Head of caudate nucleus (tissue), 42 donors: ENCODE measurements at regions not wholly inside any gene's neighbourhood (a gene's known extent, or its start where the extent isn't known, plus 50 kb on each side); places are given as distances from the start of the nearest gene placed in this dataset.

ENCODE experiments used
- DNase-seq, 42 donors: peaks; one replicate each; pipeline versions ENCODE4 v3.0.0 to v3.0.0-alpha.2; 2020 to 2021; ENCODE audit warnings: mixed read lengths in 7 of 42
- intact Hi-C: fragments of 100-400 bp; cut with DNase I; formaldehyde crosslinking; loops from one replicate; pipeline ENCODE4 v1.15.0; 2022

DNA sequence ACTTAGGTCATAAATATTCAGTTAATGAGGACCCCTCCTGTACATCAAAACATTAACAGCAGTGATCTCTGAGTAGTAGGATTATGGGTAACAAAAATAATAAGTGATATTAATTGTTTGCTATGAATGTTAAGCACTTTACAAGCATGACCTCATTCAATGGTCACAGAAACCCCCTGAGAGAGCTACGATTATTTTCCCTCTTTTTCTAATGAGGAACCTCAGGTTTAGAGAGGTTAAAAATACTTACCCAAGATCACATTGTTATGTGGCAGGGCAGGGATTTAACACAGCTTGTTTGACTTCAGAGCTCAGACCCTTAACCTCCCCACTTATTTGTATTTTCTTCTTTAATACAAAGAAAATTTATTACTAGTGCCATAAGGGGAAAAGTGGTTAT, 228.2 kb downstream of the TBL1XR1 start:
- intact Hi-C loops, result no loop called here
- no peak for DNase-seq

DNA sequence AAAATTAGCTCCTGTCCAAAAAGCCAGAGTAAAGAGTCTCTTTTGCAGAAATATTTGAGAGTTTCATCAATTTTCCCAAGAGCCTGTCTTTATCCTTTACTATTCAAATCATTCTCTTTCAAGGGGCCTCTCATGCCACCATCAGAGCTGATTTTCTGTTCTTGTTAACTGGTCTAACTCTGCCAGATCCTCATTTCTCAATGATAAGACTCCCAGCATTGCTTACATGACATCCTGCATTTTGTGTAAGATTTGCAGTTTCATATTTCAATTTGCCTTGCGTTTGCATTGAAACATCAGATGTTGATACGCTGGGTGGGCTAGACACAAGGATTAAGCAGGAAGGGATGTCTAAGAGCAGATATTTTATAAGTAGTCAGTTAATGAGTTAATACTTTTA, 228.7 kb downstream of the TBL1XR1 start:
- intact Hi-C loops, result no loop called here
- no peak for DNase-seq

GRCh38 chr3:176967522-176967921, 229.8 kb downstream of the TBL1XR1 start:
- no peak for DNase-seq
- intact Hi-C loops, result no loop called here

DNA sequence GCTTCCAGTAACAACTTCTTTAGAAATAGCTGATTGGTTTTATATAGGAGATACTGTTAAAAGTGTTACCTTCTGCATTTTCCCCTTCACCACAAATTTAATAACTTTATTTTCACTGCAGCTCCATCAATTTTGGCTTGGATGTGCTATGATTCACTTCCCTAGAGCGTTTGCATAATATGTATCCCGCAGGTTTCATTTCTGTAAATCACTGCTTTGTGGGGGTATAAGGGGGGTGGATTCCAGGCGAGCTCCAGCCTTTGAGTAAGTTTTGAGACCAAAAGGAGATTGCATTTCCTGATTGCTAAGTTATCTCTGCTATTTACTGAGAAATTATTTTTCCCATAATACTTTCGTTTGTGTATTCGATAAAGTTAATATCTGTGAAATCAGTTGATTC, 232.6 kb downstream of the TBL1XR1 start:
- intact Hi-C loops, result no loop called here
- no peak for DNase-seq

DNA sequence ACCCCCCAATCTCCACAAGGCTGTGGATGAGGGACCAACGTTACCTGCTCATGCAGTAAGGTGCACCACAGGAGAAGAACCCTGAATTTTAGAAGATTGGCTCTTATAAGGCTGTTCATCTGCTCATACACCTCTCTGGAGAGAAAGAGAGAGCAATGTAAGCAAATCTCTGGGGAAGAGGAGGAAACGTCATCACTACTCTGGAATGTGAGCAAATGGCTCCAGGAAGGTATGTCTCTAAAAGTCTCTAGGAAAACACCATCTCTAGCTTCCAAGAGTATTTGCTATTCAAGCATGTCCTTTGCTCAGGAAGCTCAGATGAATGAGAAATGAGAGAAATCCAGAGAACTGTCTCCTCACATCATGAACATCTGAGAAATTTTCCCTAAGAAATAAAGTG, 235.4 kb downstream of the TBL1XR1 start:
- no peak for DNase-seq
- intact Hi-C loops, result no loop called here

DNA sequence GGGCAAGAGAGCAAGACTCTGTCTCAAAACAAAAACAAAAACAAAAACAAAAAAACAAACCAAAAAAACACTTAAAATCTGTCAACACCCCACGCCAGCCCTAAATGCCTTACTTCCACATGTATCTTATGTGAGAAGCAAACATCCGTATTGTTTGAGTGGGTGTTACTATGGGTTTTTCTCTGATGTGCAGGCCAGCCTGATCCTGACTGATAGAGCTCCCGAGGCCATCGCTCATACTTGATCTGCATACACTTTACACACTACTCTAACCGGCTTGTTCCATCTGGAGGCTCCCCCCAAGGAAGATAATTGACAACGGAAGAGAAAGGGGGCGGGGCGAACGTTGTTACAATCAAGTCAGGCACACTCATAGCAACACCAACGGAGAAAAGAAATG, 237.4 kb downstream of the TBL1XR1 start:
- intact Hi-C loops, result no loop called here
- DNase-seq, result no peak

GRCh38 chr3:176958560-176958959, 238.7 kb downstream of the TBL1XR1 start:
- intact Hi-C loops, result no loop called here

GRCh38 chr3:176954517-176954916, 242.8 kb downstream of the TBL1XR1 start:
- DNase-seq, result no peak
- intact Hi-C loops, result no loop called here

More at GRCh38 chr3:176958560-176958959, 238.7 kb downstream of the TBL1XR1 start:
- no peak for DNase-seq

GRCh38 chr3:176953106-176954060, 243.9 kb downstream of the TBL1XR1 start:
- no peak for DNase-seq
- intact Hi-C loops, result no loop called here

GRCh38 chr3:176951586-176952292, 245.5 kb downstream of the TBL1XR1 start:
- DNase-seq, result no peak
- intact Hi-C loops, result no loop called here

DNA sequence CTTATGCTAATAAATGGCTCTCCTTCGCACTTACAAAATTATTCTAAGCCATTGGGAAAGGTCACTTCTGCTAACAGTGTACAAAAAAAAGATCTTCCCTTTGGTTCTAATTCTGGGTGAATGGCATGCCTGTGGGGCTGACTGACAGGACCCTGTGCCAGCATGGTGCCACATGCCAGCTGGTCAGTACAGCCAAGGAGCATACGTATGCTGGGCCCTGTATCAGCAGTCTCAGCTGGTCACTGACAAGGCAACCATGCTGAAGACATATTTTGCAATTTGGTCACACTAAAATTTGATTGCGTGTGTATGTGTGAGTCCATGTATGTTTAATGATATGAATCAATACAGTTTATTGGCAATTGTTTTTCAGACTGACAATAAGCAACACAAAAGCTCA, 246.1 kb downstream of the TBL1XR1 start:
- DNase-seq, result no peak
- intact Hi-C loops, result no loop called here

DNA sequence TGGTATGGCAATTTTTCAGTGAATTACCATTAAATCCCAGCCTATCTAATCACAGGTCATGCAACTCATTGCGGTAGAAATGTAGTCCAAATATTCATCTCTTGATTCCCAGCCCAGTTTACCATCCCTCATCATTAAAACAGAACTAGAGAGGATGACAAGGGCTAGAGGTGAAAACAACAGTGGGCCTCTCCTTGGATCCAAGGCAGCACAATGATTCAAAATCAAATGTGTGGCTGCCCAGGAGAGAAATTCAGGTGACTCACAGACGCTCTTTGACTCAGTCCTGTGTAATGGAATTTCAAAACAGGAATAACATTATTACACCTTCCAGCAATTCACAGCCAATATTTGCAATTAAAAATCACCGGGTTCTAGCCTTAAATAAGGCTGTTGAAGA, 246.5 kb downstream of the TBL1XR1 start:
- no peak for DNase-seq
- intact Hi-C loops, result no loop called here

DNA sequence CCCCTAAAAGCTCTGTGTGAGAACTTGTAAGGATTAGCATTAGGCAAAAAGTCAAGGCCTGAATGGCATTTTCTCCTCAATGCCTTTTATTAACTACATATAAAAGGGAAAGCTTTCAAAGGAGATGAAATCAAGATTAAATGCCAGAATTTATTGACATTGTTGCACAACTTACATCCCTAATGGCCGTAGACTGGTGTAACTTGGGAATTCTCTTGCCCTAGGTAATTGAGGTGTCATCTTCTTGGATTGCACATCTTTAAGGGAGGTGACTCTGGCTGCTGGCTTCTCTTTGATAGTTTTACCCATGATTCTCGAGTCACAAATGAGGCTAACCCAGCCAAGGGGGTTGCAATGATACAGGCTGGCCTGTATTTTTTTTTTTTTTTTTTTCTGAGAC, 249.1 kb downstream of the TBL1XR1 start:
- intact Hi-C loops, result no loop called here

DNA sequence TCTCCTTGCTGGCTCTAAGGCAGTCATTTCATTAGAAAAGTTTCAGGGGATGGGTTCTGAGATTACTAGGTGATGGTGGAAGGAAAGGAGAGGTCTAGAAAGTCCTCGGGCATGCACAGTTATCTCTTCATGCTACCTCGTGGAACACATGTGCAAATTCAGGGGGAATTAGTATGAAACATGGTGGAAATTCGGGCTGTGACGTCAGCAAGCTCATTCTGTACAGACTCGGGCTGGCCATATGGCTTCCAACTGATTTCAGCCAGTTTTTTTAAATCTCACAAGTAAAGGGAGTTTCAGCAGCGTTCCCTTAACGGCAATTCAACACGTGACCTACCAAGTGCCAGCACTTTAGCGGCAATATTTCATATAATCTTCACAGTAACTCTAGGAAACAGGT, 251.1 kb downstream of the TBL1XR1 start:
- no peak for DNase-seq
- intact Hi-C loops, result no loop called here

More for the DNA sequence above, 249.1 kb downstream of the TBL1XR1 start:
- DNase-seq, result no peak

- intact Hi-C loops, result no loop called here
Measured at GRCh38 chr3:176942305-176942704, 255.0 kb downstream of the TBL1XR1 start.

DNA sequence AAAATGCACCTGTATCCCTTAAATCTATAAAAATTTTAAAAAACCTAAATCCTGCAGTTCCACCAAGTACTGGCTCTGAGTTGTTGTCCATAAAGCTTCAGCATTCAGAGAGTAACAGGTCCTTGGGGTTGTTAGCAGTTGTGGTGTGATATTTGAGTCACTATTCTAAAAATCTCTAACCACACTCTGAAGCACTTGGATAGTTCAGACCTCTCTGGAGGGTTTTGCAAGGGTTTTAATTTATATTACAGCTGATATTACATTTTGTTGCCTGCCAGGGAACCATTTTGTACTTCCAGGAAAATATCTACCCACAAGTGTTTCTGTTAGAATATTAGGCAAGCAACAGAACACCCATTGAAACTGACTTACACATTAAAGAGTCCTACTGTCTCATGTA, 255.6 kb downstream of the TBL1XR1 start:
- DNase-seq, result no peak

More at GRCh38 chr3:176942305-176942704, 255.0 kb downstream of the TBL1XR1 start:
- DNase-seq, result no peak

DNA sequence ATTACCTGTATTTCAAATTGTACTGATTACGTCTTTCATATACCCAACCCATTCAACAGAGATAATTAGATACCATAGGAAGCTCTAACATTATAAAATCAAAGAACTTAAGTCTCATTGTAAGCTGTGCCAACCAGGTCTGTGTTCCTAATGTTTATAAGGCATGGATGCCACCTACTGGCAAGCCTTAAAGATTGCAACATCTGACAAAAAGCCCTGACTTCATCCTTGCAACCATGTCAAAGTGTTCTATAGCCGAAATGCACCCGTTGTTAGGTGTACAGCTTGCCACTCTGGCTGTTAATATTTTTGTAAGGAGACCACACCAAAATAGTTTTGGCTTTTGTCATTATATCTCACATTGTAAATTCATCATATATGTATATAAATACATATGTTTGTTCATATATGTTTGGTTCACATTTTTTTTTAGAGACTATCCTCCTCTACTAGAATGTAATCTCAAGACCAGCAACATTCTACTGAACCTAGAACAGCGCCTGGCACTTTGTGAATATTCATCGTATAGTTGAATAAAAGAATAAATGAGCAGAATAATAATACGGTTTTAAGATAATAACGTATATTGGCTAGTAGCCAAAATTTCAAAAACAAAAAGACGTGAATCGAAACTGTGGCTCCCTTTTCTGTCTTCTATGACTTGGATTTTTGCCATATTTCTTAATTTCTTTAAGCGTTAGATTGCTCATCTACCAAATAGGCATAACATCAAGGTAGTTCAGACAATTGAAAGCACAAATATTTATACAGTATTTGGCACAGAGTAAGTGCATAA, 258.1 kb downstream of the TBL1XR1 start:
- intact Hi-C loops, result loop anchor here (10.0 kb wide), 1 partner anchor 64 kb away; no protein-coding TSS in a partner anchor
- DNase-seq, result peak in 26 of 42 donors; percentile 10 to 76 (median 40)

More for the DNA sequence above, 255.6 kb downstream of the TBL1XR1 start:
- intact Hi-C loops, result no loop called here

DNA sequence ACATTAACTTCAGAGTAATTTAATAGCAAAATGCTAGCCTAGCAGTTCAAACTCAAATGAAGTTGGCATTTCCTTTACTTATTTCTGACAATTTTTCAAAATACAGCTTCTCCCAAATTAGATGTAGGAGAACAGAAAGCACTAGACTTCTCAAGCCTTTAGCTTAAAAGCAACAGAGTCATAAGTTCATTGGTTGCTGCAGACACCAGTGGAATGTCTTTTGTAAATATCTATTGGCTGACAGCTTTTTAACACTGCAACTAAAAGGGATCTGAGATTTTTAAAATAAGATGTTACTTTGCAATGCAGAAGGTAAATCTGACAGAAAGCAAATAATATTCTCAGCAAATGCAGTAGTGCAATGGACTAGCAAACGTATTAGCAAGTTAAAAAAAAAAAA, 259.3 kb downstream of the TBL1XR1 start:
- intact Hi-C loops, result loop anchor here (10.0 kb wide), 1 partner anchor 63 kb away; no protein-coding TSS in a partner anchor
- DNase-seq, result no peak

DNA sequence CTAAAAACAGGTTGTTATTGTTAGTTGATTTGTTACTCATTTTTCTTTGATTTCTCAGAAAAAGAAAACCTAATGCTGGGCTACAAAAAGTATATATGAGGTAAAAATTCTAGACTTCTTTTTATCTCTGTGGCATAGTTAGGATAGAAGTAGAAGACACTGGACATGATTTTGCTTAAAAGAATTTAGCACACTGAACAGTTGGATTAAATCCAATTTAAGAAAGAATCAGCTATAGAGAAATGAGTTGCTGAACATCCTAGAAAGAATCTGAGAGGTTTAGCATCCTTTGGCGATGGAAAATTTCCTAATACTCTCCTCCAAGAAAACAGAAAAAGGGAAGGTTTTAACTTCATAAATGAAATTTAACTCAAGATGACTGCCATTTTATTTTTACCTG, 259.7 kb downstream of the TBL1XR1 start:
- DNase-seq, result no peak
- intact Hi-C loops, result loop anchor here (10.0 kb wide), 1 partner anchor 63 kb away; no protein-coding TSS in a partner anchor
